HuH-7 (cell line): ENCODE measurements at regions not wholly inside any gene's neighbourhood (a gene's known extent, or its start where the extent isn't known, plus 50 kb on each side); places are given as distances from the start of the nearest gene placed in this dataset.
"Not testable (repeated sequence)": the region's sequence is repeated elsewhere in the genome, so short reads cannot be mapped to it uniquely, and the experiment has no call there.

Source experiments
- DNase-seq: peaks from one replicate; pipeline ENCODE4 v3.0.0; 2011; ENCODE audit warnings: low spot score

DNA sequence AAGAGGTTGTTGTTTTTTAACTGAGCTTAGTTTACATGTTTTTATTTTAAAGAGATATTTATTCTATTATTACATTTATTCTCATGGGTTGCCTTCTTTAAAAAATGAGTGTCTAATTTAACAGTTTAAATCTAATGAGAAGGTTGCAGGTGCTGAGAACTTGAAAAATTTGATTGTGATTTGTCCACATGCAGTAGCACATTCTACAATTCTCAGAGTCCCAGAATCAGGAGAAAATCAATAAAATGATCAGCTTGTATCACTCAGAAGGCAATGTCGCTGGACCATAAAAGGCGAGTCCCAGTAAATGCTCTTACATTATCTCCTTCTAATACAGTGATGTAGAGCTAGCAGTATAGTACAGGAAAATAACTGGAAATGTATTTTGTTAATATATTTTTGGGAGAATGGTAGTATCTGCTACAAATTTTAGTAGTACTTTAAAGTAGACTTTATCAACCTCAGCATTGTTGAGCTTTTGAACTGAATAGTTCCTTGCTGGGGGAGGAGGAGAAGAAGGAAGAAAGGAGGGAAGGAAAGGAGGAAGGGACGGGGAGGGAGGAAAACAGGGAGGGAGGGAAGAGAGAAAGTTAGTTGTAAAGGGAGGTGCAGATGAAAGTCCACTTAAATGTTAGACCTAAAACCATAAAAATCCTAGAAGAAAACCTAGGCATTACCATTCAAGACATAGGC is 458.0 kb downstream of the DOK5 start:
- DNase-seq = no peak

- no peak for DNase-seq
These were observed 453.8 kb downstream of the DOK5 start for GRCh38 chr20:54929191-54929590.

GRCh38 chr20:54928564-54928963 is 453.2 kb downstream of the DOK5 start:
- DNase-seq = no peak

- DNase-seq = no peak
These were observed 447.2 kb downstream of the DOK5 start for GRCh38 chr20:54922636-54923035.

- DNase-seq = no peak
These were observed 446.7 kb downstream of the DOK5 start for GRCh38 chr20:54922096-54922495.

GRCh38 chr20:54920491-54920890 is 445.1 kb downstream of the DOK5 start:
- DNase-seq = no peak

GRCh38 chr20:54918993-54919392 is 443.6 kb downstream of the DOK5 start:
- DNase-seq = not testable (repeated sequence)

DNA sequence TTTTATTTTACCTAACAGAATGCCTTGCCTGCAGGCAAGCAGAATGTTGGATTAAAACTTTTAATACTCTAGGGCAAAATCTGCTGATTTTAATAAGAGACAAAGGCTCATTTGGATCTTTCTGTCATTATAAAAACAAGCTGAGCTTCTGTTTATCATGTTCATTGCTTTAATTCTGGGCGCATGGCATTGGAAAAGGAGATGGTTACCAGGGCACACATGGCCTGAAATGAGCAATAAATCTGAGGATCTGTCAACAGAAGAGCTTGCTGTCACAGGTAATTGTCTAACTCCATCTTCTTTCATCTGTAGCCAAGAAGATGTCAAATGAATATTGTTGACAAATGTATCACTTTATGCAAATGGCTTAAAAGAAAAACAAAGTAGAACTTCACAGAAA is 439.6 kb downstream of the DOK5 start:
- DNase-seq = no peak

DNA sequence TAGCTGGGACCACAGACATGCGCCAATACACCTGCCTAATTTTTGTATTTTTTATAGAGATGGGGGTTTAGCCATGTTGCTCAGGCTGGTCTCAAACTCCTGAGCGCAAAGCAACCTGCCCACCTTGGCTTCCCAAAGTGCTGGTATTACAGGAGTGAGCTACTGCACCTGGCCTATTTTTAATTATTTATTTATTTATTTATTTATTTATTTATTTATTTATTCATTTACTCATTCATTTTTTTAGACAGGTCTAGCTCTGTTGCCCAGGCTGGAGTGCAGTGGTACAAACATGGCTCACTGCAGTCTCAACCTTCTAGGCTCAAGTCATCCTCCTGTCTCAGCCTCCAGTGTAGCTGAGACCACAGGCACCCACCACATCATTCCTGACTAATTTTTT is 434.3 kb downstream of the DOK5 start:
- no peak for DNase-seq

GRCh38 chr20:54906134-54906533 is 430.7 kb downstream of the DOK5 start:
- DNase-seq = not testable (repeated sequence)

- DNase-seq = no peak
These were observed 422.4 kb downstream of the DOK5 start for GRCh38 chr20:54897787-54898186.

DNA sequence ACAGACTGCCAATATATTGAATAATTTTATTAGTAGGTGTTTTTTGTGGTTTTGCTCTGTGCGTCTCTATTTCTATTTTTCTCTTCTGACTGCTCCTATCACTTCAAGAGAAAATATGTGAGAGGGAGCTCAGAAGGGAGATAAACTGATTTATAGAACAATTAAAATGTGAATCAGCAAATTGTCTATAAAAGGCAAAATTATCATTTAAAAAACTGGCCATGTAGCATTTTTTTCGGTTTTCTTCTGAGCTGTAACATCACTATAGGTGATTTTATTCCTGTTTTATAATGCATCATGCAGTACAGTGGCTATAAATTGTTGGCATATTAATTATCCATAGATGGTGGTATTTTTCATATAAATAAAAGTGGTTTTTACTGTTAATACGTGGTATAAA is 416.5 kb downstream of the DOK5 start:
- no peak for DNase-seq

DNA sequence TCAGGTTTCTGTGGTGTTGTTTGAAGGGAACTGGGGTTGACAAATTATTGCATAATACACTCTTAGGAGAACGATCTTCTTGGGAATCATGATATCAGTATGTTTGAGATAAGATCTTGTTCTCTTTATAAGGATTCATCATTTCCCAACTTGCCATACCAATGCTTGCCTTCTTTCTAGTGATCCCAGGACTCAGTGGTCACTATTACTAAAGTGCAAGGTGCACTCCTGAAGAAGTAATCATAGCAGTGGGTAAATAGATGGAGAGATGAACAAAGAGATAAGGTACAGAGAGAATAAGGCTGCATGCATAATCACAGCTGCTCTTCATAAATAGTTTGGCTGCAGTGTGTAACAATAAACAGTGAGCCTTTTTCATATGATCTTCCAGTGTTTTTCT is 404.0 kb downstream of the DOK5 start:
- DNase-seq = no peak

- DNase-seq = no peak
These were observed 399.9 kb downstream of the DOK5 start for GRCh38 chr20:54875307-54875706.

GRCh38 chr20:54874718-54875117 is 399.3 kb downstream of the DOK5 start:
- no peak for DNase-seq

DNA sequence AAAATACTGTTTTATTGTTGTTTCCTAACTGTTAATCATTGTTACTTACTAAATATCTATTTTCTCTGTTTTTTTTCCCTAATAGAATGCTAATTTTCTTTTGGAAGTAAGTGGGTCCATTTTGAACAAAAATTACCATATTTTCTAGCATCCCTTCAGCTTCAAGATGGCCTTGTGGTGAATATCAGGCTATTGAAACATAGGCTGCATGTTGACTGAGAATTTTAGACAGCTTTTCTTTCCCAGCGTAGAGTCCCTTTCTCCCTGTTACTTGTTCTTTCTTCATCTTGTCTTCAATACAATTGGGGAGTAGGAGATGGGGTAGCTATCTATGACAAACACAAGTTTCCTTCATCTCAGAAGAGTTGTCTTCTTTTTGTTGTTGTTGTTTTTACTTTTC is 397.0 kb downstream of the DOK5 start:
- no peak for DNase-seq

GRCh38 chr20:54869765-54870164 is 394.4 kb downstream of the DOK5 start:
- DNase-seq = no peak

GRCh38 chr20:54865273-54865672 is 389.9 kb downstream of the DOK5 start:
- no peak for DNase-seq

DNA sequence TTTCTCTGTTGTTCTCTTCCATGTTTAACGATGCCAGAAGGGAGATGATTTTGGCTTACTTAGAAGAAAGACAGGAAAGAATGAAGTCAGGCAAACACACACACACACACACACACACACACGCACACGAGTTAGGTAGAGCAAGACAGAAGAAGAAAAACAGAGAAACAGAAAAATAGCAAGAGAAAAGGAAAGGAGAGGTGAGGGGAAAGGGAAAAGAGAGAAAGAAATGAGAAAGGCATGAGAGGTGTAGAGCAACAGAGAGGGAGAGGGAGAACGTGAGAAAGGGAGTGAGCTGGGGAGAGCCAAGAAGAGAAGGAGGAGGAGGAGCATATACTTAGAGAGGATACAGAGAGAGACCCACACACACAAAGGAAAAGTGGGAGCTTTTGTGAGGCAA is 385.3 kb downstream of the DOK5 start:
- no peak for DNase-seq

DNA sequence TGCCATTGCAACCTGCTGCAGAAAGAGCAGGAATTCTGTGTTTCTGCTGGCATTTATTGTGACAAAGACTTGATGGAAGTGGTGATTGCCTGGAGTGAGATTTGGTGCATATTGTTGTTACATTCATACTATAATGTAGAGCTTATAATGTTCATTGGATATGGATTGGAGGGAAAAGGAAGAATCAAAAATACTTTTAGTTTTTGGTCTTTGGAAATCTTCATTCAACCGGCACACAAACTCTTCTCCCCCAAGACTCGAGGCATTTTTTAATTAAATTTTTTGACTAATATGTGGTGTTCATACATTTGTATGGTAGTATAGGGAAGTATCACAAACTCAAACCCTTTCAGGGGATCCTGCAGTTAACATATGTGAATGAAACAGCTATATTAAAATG is 380.8 kb downstream of the DOK5 start:
- DNase-seq = no peak

- no peak for DNase-seq
These were observed 374.3 kb downstream of the DOK5 start for GRCh38 chr20:54849741-54850140.

GRCh38 chr20:54848984-54849538 is 373.7 kb downstream of the DOK5 start:
- DNase-seq = no peak

GRCh38 chr20:54848262-54848661 is 372.9 kb downstream of the DOK5 start:
- no peak for DNase-seq

GRCh38 chr20:54846948-54847347 is 371.6 kb downstream of the DOK5 start:
- DNase-seq = no peak
